Cardiac muscle cell (in vitro differentiated cells and primary cell): ENCODE measurements at regions not wholly inside any gene's neighbourhood (a gene's known extent, or its start where the extent isn't known, plus 50 kb on each side); places are given as distances from the start of the nearest gene placed in this dataset.

ENCODE experiments used
- DNase-seq, 2 donors: peaks; one replicate each; pipeline versions ENCODE4 v3.0.0 to v3.0.0-alpha.2; 2010 to 2017; ENCODE audit warnings: low read depth in 1 of 2, low spot score in 1 of 2
- H3K27ac ChIP-seq: fragments of 200-600 bp; sonication (generic); 2 replicates; pipeline ENCODE4 v1.5.1; 2016
- H3K27me3 ChIP-seq: fragments of 200-600 bp; sonication (generic); 2 replicates; pipeline ENCODE4 v1.6.0; 2016; ENCODE audit warnings: control low read depth
- H3K36me3 ChIP-seq: fragments of 200-600 bp; sonication (generic); 2 replicates; pipeline ENCODE4 v1.5.1; 2016; ENCODE audit warnings: control low read depth
- H3K4me1 ChIP-seq: fragments of 200-600 bp; sonication (generic); 2 replicates; pipeline ENCODE4 v1.8.1; 2017; ENCODE audit warnings: low read depth, mild to moderate bottlenecking, mixed run types
- H3K4me3 ChIP-seq: fragments of 200-600 bp; sonication (generic); 2 replicates; pipeline ENCODE4 v1.5.1; 2016; ENCODE audit warnings: mild to moderate bottlenecking
- H3K9me3 ChIP-seq: fragments of 200-600 bp; sonication (generic); 2 replicates; pipeline ENCODE4 v1.5.1; 2017; ENCODE audit warnings: low read depth, mild to moderate bottlenecking, control low read depth
- CTCF ChIP-seq: IDR thresholded peaks from 2 replicates; pipeline ENCODE4 v1.5.1; 2012; ENCODE audit warnings: low read depth, mild to moderate bottlenecking, low read length

GRCh38 chr14:104263675-104264358 lies 125.4 kb downstream of the KIF26A start:
- Histone ChIP-seq H3K36me3 (no peaks in the 10 kb centered on the region), H3K9me3 (no peaks in the 10 kb centered on the region), H3K27me3 (no peaks in the 10 kb centered on the region), H3K4me1 (no peaks in the 10 kb centered on the region), H3K4me3 (no peak overlapping the region), H3K27ac (no peak overlapping the region)
- no peak for DNase-seq
- no peak for TF ChIP-seq CTCF

- no peak overlapping the region for H3K27ac ChIP-seq
- TF ChIP-seq CTCF: no peak
- H3K4me1 ChIP-seq: no peaks in the 10 kb centered on the region
- DNase-seq: no peak
- no peak overlapping the region for H3K4me3 ChIP-seq
- no peaks in the 10 kb centered on the region for H3K9me3 ChIP-seq
- H3K27me3 ChIP-seq: no peaks in the 10 kb centered on the region
- no peaks in the 10 kb centered on the region for H3K36me3 ChIP-seq
Measured at GRCh38 chr14:104264495-104265265, 126.3 kb downstream of the KIF26A start.

GRCh38 chr14:104265918-104266630 lies 127.7 kb downstream of the KIF26A start:
- DNase-seq: no peak
- Histone ChIP-seq H3K27ac (no peak overlapping the region), H3K9me3 (no peaks in the 10 kb centered on the region), H3K4me1 (no peaks in the 10 kb centered on the region), H3K4me3 (no peak overlapping the region), H3K36me3 (no peaks in the 10 kb centered on the region), H3K27me3 (no peaks in the 10 kb centered on the region)
- TF ChIP-seq CTCF: no peak

GRCh38 chr14:104266631-104267575 lies 128.5 kb downstream of the KIF26A start:
- DNase-seq: no peak
- H3K27ac ChIP-seq: no peak overlapping the region

More at GRCh38 chr14:104266631-104267575, 128.5 kb downstream of the KIF26A start:
- H3K9me3 ChIP-seq: no peaks in the 10 kb centered on the region
- H3K4me1 ChIP-seq: no peaks in the 10 kb centered on the region
- H3K36me3 ChIP-seq: no peaks in the 10 kb centered on the region
- no peak overlapping the region for H3K4me3 ChIP-seq
- no peaks in the 10 kb centered on the region for H3K27me3 ChIP-seq
- no peak for TF ChIP-seq CTCF
